GM12872 (cell line): ENCODE measurements at regions not wholly inside any gene's neighbourhood (a gene's known extent, or its start where the extent isn't known, plus 50 kb on each side); places are given as distances from the start of the nearest gene placed in this dataset.

ENCODE experiments used
- CTCF ChIP-seq: IDR thresholded peaks from 3 replicates; pipeline ENCODE4 v1.5.1; 2011; ENCODE audit warnings: low read depth, mild to moderate bottlenecking, low read length, moderate library complexity; ENCODE audit not compliant: insufficient read depth

DNA sequence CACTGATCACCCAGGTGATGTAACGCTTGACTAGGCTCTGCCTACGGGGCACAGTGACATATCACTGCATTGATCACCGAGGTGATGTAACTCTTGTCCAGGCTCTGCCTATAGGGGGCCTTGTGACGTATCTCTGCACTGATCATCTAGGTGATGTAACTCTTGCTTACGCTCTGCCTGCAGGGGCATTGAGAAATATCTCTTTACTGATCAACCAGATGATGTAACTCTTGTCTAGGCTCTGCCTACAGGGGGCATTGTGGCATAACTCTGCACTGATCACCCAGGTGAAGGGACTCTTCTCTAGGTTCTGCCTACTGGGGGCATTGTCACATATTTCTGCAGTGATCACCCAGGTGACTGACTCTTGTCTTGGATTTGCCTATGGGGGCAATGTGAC is 50.9 kb upstream of the USP14 start:
- TF ChIP-seq CTCF: peak; percentile 43; the same call in 2 of the 3 replicates
